ENCODE measurements at regions not wholly inside any gene's neighbourhood (a gene's known extent, or its start where the extent isn't known, plus 50 kb on each side); places are given as distances from the start of the nearest gene placed in this dataset.

DNA sequence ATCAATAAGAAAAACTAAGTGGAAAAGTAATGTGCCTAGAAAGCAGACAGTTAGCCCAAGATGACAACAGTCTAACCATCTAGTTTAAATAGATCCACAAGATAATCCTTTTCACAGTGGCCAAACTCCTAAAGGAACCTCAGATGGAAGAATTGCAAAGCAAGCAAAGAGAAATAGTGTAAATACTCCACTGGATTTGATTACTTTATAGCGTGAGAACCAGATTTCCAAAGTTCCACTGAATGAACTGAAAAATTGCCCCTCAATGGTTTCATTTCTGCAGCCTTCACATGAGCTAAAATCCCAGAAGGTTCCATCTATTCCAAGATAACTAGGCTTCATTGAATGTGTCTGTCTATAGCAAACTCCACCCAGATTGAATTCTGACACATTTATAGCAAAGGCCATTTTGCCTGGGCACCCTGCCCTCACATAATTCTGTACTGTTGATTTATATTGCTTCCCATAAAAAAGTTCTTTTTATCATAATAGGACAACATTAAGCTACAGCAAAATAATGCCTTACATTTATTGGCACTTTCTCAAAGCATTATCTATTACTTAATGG, 129.7 kb upstream of the THBS1 start:
- Histone ChIP-seq H3K9ac (no peak overlapping the region), H3K4me3 (ENCODE audit: low read depth in 2 of 2, low read length in 1 of 2) (no peak overlapping the region), H3K27me3 (ENCODE audit: insufficient read depth) (no peaks in the 10 kb centered on the region), H3K4me1 (ENCODE audit: control insufficient read depth in 1 of 2, insufficient read depth in 2 of 2, low read depth in 1 of 2, low read length in 1 of 2) (peaks cover 0 to 2% of the 10 kb centered on the region in 2 experiments; a peak in 2 of 4 replicates), H3K9me2 (no peaks in the 10 kb centered on the region), H4K20me1 (ENCODE audit: insufficient read depth) (no peaks in the 10 kb centered on the region), H3K4me2 (no peak overlapping the region), H3F3A (replicated peaks; ENCODE audit: insufficient read depth) (no peaks in the 10 kb centered on the region), H3K79me2 (ENCODE audit: insufficient read depth) (no peaks in the 10 kb centered on the region), H2AFZ (ENCODE audit: low read depth) (no peak overlapping the region), H3K9me3 (no peaks in the 10 kb centered on the region), H3K36me3 (replicated peaks in 1 of 2; ENCODE audit: control insufficient read depth in 1 of 2, insufficient read depth in 2 of 2, low read length in 1 of 2) (no peaks in the 10 kb centered on the region), H3K27ac (ENCODE audit: low read depth in 2 of 2, low read length in 1 of 2) (no peak overlapping the region)
- ChIA-PET POLR2A (no interaction called here), CTCF (interaction anchor here (1.0 kb wide), 2 partner anchors 9 to 13 kb away, joined by 3 read pairs; no protein-coding TSS in a partner anchor)
- TF ChIP-seq RAD21 (IDR thresholded peaks at IDR 0.05; ENCODE audit: low read length) = no peak
- TF ChIP-seq, protein P1, sequence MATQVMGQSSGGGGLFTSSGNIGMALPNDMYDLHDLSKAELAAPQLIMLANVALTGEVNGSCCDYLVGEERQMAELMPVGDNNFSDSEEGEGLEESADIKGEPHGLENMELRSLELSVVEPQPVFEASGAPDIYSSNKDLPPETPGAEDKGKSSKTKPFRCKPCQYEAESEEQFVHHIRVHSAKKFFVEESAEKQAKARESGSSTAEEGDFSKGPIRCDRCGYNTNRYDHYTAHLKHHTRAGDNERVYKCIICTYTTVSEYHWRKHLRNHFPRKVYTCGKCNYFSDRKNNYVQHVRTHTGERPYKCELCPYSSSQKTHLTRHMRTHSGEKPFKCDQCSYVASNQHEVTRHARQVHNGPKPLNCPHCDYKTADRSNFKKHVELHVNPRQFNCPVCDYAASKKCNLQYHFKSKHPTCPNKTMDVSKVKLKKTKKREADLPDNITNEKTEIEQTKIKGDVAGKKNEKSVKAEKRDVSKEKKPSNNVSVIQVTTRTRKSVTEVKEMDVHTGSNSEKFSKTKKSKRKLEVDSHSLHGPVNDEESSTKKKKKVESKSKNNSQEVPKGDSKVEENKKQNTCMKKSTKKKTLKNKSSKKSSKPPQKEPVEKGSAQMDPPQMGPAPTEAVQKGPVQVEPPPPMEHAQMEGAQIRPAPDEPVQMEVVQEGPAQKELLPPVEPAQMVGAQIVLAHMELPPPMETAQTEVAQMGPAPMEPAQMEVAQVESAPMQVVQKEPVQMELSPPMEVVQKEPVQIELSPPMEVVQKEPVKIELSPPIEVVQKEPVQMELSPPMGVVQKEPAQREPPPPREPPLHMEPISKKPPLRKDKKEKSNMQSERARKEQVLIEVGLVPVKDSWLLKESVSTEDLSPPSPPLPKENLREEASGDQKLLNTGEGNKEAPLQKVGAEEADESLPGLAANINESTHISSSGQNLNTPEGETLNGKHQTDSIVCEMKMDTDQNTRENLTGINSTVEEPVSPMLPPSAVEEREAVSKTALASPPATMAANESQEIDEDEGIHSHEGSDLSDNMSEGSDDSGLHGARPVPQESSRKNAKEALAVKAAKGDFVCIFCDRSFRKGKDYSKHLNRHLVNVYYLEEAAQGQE (IDR thresholded peaks at IDR 0.05; ENCODE audit: low read depth, low read length) = no peak
- no peak for TF ChIP-seq FOXM1 (IDR thresholded peaks at IDR 0.05; ENCODE audit: low read depth)
- TF ChIP-seq CHD2 (IDR thresholded peaks at IDR 0.05; ENCODE audit: low read length, partially characterized antibody) = no peak
- no peak for TF ChIP-seq TAF1 (IDR thresholded peaks at IDR 0.05; ENCODE audit: borderline replicate concordance, low read depth, low read length)
- TF ChIP-seq, protein P2, sequence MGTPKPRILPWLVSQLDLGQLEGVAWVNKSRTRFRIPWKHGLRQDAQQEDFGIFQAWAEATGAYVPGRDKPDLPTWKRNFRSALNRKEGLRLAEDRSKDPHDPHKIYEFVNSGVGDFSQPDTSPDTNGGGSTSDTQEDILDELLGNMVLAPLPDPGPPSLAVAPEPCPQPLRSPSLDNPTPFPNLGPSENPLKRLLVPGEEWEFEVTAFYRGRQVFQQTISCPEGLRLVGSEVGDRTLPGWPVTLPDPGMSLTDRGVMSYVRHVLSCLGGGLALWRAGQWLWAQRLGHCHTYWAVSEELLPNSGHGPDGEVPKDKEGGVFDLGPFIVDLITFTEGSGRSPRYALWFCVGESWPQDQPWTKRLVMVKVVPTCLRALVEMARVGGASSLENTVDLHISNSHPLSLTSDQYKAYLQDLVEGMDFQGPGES (IDR thresholded peaks at IDR 0.05; ENCODE audit: low read depth, low read length) = no peak
- no peak for TF ChIP-seq MXI1 (IDR thresholded peaks at IDR 0.05; ENCODE audit: low read depth, low read length)
- TF ChIP-seq, protein P3, sequence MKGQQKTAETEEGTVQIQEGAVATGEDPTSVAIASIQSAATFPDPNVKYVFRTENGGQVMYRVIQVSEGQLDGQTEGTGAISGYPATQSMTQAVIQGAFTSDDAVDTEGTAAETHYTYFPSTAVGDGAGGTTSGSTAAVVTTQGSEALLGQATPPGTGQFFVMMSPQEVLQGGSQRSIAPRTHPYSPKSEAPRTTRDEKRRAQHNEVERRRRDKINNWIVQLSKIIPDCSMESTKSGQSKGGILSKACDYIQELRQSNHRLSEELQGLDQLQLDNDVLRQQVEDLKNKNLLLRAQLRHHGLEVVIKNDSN (IDR thresholded peaks at IDR 0.05; ENCODE audit: borderline replicate concordance, low read depth) = no peak
- TF ChIP-seq NRF1 (IDR thresholded peaks at IDR 0.05; ENCODE audit: low read depth, low read length) = no peak
- WGBS (ENCODE audit: low lambda C conversion rate) = 38% methylated on average over 1 of the region's 1 CpG
- DNase-seq = no peak

DNA sequence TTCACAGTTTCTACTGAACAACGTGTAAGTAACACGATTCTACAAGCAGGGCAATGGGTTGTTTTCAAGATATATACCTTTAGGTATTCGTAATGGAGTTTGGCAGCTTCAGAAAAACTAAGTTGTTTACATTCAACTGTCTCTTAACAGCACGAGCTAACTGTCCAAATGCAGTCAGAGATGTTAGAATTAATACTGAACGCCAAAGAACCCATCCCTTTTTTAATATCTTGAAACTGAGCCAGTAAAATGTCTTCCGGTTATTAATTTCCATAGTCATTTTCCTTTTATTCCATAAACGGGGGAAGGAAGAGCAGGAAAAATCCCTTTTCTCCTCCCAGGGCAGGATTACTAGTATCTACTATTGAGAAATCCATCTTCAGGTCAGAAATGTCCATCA, 129.0 kb upstream of the THBS1 start:
- Histone ChIP-seq H3K9ac (no peak overlapping the region), H4K20me1 (ENCODE audit: insufficient read depth) (no peaks in the 10 kb centered on the region), H3F3A (replicated peaks; ENCODE audit: insufficient read depth) (no peaks in the 10 kb centered on the region), H3K9me2 (no peaks in the 10 kb centered on the region), H3K9me3 (no peaks in the 10 kb centered on the region), H3K4me2 (no peak overlapping the region), H3K27me3 (ENCODE audit: insufficient read depth) (no peaks in the 10 kb centered on the region), H3K27ac (ENCODE audit: low read depth in 2 of 2, low read length in 1 of 2) (no peak overlapping the region), H2AFZ (ENCODE audit: low read depth) (no peak overlapping the region), H3K36me3 (replicated peaks in 1 of 2; ENCODE audit: control insufficient read depth in 1 of 2, insufficient read depth in 2 of 2, low read length in 1 of 2) (no peaks in the 10 kb centered on the region), H3K4me1 (ENCODE audit: control insufficient read depth in 1 of 2, insufficient read depth in 2 of 2, low read depth in 1 of 2, low read length in 1 of 2) (peaks cover 0 to 2% of the 10 kb centered on the region in 2 experiments; a peak in 2 of 4 replicates), H3K79me2 (ENCODE audit: insufficient read depth) (no peaks in the 10 kb centered on the region), H3K4me3 (ENCODE audit: low read depth in 2 of 2, low read length in 1 of 2) (no peak overlapping the region)
- ChIA-PET POLR2A (no interaction called here), CTCF (interaction anchor here (1.0 kb wide), 2 partner anchors 9 to 13 kb away, joined by 3 read pairs; no protein-coding TSS in a partner anchor)
- DNase-seq = no peak
- 72% methylated on average over 7 of the region's 7 CpGs for WGBS (ENCODE audit: low lambda C conversion rate)
- TF ChIP-seq TCF12 (IDR thresholded peaks at IDR 0.05) = no peak
- TF ChIP-seq, protein P4, sequence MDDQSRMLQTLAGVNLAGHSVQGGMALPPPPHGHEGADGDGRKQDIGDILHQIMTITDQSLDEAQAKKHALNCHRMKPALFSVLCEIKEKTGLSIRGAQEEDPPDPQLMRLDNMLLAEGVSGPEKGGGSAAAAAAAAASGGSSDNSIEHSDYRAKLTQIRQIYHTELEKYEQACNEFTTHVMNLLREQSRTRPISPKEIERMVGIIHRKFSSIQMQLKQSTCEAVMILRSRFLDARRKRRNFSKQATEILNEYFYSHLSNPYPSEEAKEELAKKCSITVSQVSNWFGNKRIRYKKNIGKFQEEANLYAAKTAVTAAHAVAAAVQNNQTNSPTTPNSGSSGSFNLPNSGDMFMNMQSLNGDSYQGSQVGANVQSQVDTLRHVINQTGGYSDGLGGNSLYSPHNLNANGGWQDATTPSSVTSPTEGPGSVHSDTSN (IDR thresholded peaks at IDR 0.05) = no peak
- TF ChIP-seq RXRA (IDR thresholded peaks at IDR 0.05; ENCODE audit: borderline replicate concordance, low read depth) = no peak
- no peak for TF ChIP-seq RFX5 (IDR thresholded peaks at IDR 0.05; ENCODE audit: low read length)
- TF ChIP-seq TEAD4 (IDR thresholded peaks at IDR 0.05; ENCODE audit: borderline replicate concordance, insufficient read depth) = no peak
- TF ChIP-seq, protein P2 (IDR thresholded peaks at IDR 0.05; ENCODE audit: low read depth, low read length) = no peak
- TF ChIP-seq, protein P5, sequence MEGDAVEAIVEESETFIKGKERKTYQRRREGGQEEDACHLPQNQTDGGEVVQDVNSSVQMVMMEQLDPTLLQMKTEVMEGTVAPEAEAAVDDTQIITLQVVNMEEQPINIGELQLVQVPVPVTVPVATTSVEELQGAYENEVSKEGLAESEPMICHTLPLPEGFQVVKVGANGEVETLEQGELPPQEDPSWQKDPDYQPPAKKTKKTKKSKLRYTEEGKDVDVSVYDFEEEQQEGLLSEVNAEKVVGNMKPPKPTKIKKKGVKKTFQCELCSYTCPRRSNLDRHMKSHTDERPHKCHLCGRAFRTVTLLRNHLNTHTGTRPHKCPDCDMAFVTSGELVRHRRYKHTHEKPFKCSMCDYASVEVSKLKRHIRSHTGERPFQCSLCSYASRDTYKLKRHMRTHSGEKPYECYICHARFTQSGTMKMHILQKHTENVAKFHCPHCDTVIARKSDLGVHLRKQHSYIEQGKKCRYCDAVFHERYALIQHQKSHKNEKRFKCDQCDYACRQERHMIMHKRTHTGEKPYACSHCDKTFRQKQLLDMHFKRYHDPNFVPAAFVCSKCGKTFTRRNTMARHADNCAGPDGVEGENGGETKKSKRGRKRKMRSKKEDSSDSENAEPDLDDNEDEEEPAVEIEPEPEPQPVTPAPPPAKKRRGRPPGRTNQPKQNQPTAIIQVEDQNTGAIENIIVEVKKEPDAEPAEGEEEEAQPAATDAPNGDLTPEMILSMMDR (IDR thresholded peaks at IDR 0.05) = no peak
- TF ChIP-seq, protein P6, sequence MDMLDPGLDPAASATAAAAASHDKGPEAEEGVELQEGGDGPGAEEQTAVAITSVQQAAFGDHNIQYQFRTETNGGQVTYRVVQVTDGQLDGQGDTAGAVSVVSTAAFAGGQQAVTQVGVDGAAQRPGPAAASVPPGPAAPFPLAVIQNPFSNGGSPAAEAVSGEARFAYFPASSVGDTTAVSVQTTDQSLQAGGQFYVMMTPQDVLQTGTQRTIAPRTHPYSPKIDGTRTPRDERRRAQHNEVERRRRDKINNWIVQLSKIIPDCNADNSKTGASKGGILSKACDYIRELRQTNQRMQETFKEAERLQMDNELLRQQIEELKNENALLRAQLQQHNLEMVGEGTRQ (IDR thresholded peaks at IDR 0.05; ENCODE audit: borderline replicate concordance, low read depth, low read length) = no peak

Data from SK-N-SH (cell line).